A673 (cell line): ENCODE measurements at regions not wholly inside any gene's neighbourhood (a gene's known extent, or its start where the extent isn't known, plus 50 kb on each side); places are given as distances from the start of the nearest gene placed in this dataset.

Experiments used
- BruUV-seq: library from RNA; stranded (reverse); fragments of 400-500 nt; replicated peaks from 2 replicates; lab custom pipeline; 2021; lab: Mats Ljungman, UMichigan
- CTCF ChIA-PET: fragments of 300-600 bp; sonication (Branson Sonifier 250); formaldehyde crosslinking; loops from one replicate; lab custom pipeline; 2022; ENCODE audit warnings: antibody characterized with exemption; lab: Charles Lee
- POLR2A ChIA-PET: fragments of 300-600 bp; sonication (Branson Sonifier 250); formaldehyde crosslinking; loops from one replicate; lab custom pipeline; 2022; ENCODE audit warnings: antibody characterized with exemption; ENCODE audit not compliant: low non-redundant PET; lab: Charles Lee
- DNase-seq: peaks from one replicate; pipeline ENCODE4 v3.0.0-alpha.2; 2015; ENCODE audit warnings: low spot score
- H3K27ac ChIP-seq: fragments of 200-600 bp; sonication (generic); 2 replicates; pipeline ENCODE4 v1.5.1; 2016; ENCODE audit warnings: mixed run types, low read depth, mild to moderate bottlenecking, mixed read lengths, antibody characterized with exemption, low read length; ENCODE audit not compliant: poor library complexity, severe bottlenecking
- H3K27me3 ChIP-seq: fragments of 200-600 bp; sonication (generic); replicated peaks from 2 replicates; pipeline ENCODE4 v1.6.1; 2017; ENCODE audit warnings: mixed run types, low read depth, mild to moderate bottlenecking, mixed read lengths, antibody characterized with exemption, low read length; ENCODE audit not compliant: insufficient read depth, poor library complexity
- H3K36me3 ChIP-seq: fragments of 200-600 bp; sonication (generic); 2 replicates; pipeline ENCODE4 v1.6.1; 2016; ENCODE audit warnings: mixed run types, mild to moderate bottlenecking, mixed read lengths, antibody characterized with exemption, low read length; ENCODE audit not compliant: insufficient read depth, poor library complexity, severe bottlenecking
- H3K4me1 ChIP-seq: fragments of 200-600 bp; sonication (generic); 2 replicates; pipeline ENCODE4 v1.6.1; 2017; ENCODE audit warnings: mixed run types, mild to moderate bottlenecking, mixed read lengths, antibody characterized with exemption, low read length; ENCODE audit not compliant: insufficient read depth, poor library complexity, severe bottlenecking
- H3K4me3 ChIP-seq: fragments of 200-600 bp; sonication (generic); 2 replicates; pipeline ENCODE4 v1.5.1; 2016; ENCODE audit warnings: low read depth, mixed run types, mild to moderate bottlenecking, mixed read lengths, low read length; ENCODE audit not compliant: poor library complexity, severe bottlenecking
- H3K9me3 ChIP-seq: fragments of 200-600 bp; sonication (generic); 2 replicates; pipeline ENCODE4 v1.6.1; 2016; ENCODE audit warnings: mixed run types, low read depth, mild to moderate bottlenecking, mixed read lengths, antibody characterized with exemption, low read length; ENCODE audit not compliant: poor library complexity, severe bottlenecking
- CTCF ChIP-seq: fragments of 300-800, 200-600 bp; sonication (generic); conservative IDR thresholded peaks from 2 replicates; pipeline ENCODE4 v1.5.1; 2017; ENCODE audit warnings: low read depth, mild to moderate bottlenecking, antibody characterized with exemption, low read length, moderate library complexity, mixed read lengths
- EZH2 ChIP-seq: fragments of 200-600 bp; sonication (generic); IDR thresholded peaks from 2 replicates; pipeline ENCODE4 v1.6.1; 2017; ENCODE audit warnings: borderline replicate concordance, low read depth, mild to moderate bottlenecking, mixed read lengths, antibody characterized with exemption, low read length; ENCODE audit not compliant: poor library complexity, severe bottlenecking
- intact Hi-C: fragments of 100-400 bp; cut with micrococcal nuclease; formaldehyde crosslinking; loops from one replicate; pipeline ENCODE4 v1.10.0; 2022; ENCODE audit not compliant: unreplicated experiment

GRCh38 chr1:30263405-30263804, 460.0 kb downstream of the MATN1 start:
- Histone ChIP-seq H3K4me1 (peaks cover 24% of the 10 kb centered on the region), H3K27ac (peak overlapping the region; percentile 62), H3K36me3 (no peaks in the 10 kb centered on the region), H3K9me3 (no peaks in the 10 kb centered on the region), H3K4me3 (no peak overlapping the region), H3K27me3 (no peaks in the 10 kb centered on the region)
- ChIA-PET CTCF (no interaction called here), POLR2A (no interaction called here)
- intact Hi-C loops = no loop called here
- no peak for DNase-seq
- TF ChIP-seq CTCF (no peak), EZH2 (no peak)
- no TSS peak for BruUV-seq

GRCh38 chr1:30262158-30262557, 461.2 kb downstream of the MATN1 start:
- intact Hi-C loops = no loop called here
- BruUV-seq = no TSS peak
- Histone ChIP-seq H3K36me3 (no peaks in the 10 kb centered on the region), H3K27ac (peak overlapping the region; percentile 29), H3K9me3 (no peaks in the 10 kb centered on the region), H3K4me3 (no peak overlapping the region), H3K4me1 (peaks cover 36% of the 10 kb centered on the region), H3K27me3 (no peaks in the 10 kb centered on the region)
- TF ChIP-seq CTCF = no peak
- no peak for TF ChIP-seq EZH2
- ChIA-PET CTCF (no interaction called here), POLR2A (no interaction called here)
- DNase-seq = no peak

- CTCF ChIA-PET = interaction anchor here (0.5 kb wide), 1 partner anchor 34 kb away, joined by 6 read pairs; no protein-coding TSS in a partner anchor
Observed at GRCh38 chr1:30260318-30260717, 463.1 kb downstream of the MATN1 start.

More at GRCh38 chr1:30260318-30260717, 463.1 kb downstream of the MATN1 start:
- Histone ChIP-seq H3K27ac (peak overlapping the region; percentile 99), H3K4me3 (no peak overlapping the region), H3K4me1 (peaks cover 54% of the 10 kb centered on the region), H3K9me3 (no peaks in the 10 kb centered on the region), H3K36me3 (no peaks in the 10 kb centered on the region), H3K27me3 (no peaks in the 10 kb centered on the region)
- POLR2A ChIA-PET = no interaction called here
- intact Hi-C loops = no loop called here
- TF ChIP-seq EZH2 (no peak), CTCF (no peak)
- no TSS peak for BruUV-seq
- no peak for DNase-seq
